GM19463 (cell line): ENCODE measurements at regions not wholly inside any gene's neighbourhood (a gene's known extent, or its start where the extent isn't known, plus 50 kb on each side); places are given as distances from the start of the nearest gene placed in this dataset.

Experiments
- ATAC-seq: cut with Tn5 transposase; IDR thresholded peaks from one replicate; pipeline ENCODE4 v1.9.1; 2021; ENCODE audit warnings: mild to moderate bottlenecking, moderate library complexity; ENCODE audit not compliant: unreplicated experiment

DNA sequence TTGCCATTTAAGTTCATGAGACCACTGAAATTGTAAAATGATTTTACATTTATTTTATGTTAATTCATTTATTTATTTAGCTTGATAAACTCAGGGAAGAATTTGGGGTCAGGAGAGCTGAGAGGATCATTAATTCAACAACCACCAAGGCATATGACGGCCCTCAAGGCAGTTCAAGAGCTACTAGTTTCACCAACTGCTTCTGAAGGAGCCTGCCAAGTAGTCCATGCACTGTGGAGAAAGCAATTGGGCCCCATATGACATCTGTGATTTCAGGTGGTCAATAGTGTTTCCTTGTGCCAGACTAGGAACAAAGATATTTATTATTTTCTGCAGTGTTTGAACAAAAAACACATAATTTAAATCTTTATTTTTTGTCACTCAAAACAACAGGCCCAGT is 236.4 kb downstream of the CASP12 start:
- no peak for ATAC-seq

- ATAC-seq = no peak
Observed at GRCh38 chr11:104661471-104661870, 236.8 kb downstream of the CASP12 start.

GRCh38 chr11:104658177-104658576 is 240.1 kb downstream of the CASP12 start:
- ATAC-seq = no peak

- ATAC-seq = no peak
Observed at GRCh38 chr11:104657083-104657482, 241.2 kb downstream of the CASP12 start.

DNA sequence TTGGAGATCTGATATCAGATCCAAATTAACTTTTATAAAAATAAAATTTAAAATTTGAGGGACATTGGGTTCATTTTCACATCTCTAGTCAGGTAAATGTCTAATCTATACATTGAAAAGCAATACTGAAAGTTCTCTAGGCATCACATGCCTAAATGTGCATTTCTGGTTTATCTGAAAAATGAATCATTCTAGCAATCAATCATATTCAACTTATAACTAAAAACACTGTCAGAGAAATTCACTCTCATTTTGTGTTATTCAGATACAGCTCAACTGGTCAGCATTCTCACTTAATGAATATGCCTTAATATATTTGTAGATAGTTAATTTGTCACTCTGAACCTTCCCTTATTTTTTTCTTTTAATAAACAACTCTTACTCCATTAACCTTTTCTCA is 243.2 kb downstream of the CASP12 start:
- ATAC-seq = no peak

DNA sequence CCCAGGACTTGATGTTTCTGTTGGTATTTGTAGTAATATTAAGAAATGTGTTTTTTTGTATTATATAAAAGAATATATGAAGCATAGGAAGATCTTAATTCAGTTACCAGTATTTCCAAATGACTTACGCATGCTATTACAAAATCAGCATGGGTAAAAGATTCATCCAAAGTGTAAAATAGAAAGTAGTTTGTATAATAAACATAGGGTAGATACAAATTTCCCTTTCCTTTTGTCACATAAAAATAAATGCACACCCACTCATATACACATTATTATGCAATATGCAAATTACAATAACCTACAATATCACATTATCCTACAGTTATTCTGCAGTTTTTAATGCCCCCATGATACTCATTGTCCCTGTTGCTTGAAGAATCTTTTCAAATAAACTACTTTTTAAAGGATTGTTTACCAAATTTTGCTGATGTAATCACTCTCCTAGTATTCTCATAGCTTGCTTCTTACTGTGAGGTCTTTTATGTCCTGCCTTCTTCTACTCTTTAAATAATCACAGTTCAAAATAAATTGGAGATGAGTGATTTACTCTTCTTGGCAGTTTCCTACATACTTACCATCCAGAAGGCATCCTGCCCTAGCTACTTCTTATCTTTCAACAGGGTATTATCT is 244.0 kb downstream of the CASP12 start:
- ATAC-seq = no peak

GRCh38 chr11:104653407-104653806 is 244.9 kb downstream of the CASP12 start:
- ATAC-seq = no peak

- no peak for ATAC-seq
Observed at GRCh38 chr11:104652996-104653395, 245.3 kb downstream of the CASP12 start.

- ATAC-seq = no peak
Observed at GRCh38 chr11:104650234-104650633, 248.0 kb downstream of the CASP12 start.

- ATAC-seq = no peak
Observed at GRCh38 chr11:104649002-104649401, 249.3 kb downstream of the CASP12 start.

DNA sequence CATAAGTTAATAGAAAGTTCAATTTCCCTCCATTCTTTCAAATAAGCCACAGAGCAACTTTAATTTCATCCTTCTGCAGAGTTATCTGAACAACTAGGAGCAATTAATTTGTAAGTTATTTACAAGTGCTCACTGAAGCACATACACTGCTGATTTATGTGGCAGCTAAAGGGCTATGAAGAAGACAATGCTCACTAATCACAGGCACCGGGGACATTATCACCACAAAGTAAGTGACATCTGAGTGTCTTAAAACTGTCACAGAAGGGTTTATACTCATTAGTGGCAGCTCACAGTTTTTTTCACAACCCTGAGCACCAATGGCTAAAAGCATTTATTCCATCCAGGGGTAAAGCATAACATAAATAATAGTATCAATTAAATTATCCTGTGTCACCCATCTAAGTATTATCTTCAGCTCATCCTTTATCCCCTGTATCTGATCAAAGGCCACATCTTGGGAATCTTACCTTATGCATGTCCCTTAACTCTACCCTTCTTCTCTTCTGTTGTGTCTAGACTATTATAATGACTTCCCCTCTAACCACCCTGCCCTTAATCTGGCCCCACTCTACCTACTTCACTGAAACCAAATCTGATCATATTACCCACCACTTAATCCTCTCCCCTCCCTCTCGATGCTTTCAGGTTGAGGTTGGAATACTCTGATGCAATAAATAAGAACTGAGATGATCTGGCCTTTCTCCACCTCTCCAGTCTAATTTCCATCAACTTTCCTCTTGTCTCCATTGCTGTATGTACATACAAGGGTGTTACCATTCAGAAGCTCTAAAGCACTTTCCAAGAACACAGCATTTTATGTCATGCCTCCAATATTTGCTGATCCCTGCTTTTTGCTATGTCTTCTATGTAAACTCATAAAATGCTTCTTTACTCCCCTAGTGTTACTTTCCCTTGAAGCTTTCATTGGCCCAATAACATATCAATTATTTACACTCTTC is 252.7 kb downstream of the CASP12 start:
- no peak for ATAC-seq

DNA sequence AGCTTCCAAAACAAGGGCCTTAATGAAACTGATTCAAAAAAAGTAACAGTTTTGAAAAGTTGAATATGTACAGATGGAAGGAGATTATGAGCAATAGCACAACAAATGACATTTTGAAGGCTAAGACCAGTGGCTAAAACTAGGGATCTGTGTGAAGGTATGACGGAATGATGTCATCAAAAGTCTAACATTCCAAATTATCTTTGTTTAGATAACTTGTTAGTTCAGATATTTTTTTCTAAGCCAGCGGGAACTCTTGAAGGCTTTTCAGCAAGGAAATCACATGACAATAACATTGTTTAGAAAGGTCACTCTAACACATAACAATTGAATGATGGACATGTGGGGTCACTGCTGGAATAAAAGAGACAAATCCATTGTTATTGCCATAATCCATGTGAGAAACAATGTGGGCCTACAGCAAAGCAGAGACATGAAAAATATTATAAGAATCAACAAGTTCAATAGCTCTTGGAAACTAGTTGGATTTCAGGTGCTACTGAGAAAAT is 260.5 kb downstream of the CASP12 start:
- no peak for ATAC-seq

DNA sequence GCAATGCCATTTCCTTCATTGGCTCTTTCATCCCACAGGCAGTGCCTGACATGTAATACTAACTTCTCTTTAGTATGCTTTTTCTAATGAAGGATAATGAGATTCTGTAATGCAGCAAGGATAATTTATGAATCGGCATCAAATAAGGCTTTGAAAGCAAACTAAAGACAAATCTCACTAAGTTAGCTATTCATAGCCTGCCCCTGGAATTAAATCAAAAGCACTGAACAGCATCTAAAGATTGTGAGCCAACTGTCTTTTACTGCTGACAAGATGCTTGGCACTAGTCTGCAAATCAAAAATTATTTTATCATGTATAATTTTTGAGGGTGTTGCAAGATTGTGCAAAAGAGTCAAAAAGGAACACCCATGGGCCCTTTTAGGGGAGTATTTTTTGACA is 265.0 kb downstream of the CASP12 start:
- no peak for ATAC-seq

- no peak for ATAC-seq
Observed at GRCh38 chr11:104630352-104630751, 267.9 kb downstream of the CASP12 start.

- ATAC-seq = no peak
Observed at GRCh38 chr11:104625246-104625645, 273.0 kb downstream of the CASP12 start.

- ATAC-seq = no peak
Observed at GRCh38 chr11:104624021-104624420, 274.2 kb downstream of the CASP12 start.

GRCh38 chr11:104623518-104623917 is 274.7 kb downstream of the CASP12 start:
- no peak for ATAC-seq

DNA sequence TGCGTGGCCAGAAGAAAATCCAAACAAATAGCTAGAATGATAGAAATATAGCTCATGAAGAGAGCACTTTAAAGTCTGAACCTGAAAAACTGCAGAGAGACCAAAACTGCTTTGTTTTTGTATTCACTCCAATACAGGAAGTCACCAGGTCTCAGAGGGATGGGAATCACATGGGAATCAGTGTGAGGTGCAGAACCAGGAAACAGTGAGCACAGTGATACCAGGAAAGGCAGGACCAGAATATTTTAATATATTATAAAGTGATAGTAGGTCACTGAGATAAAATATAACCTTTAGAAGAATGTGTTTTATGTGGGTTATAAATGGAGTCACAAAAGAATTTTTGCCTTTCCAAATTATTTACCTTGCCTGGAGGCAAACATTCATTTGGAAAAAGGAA is 277.3 kb downstream of the CASP12 start:
- no peak for ATAC-seq

- ATAC-seq = no peak
Observed at GRCh38 chr11:104619751-104620150, 278.5 kb downstream of the CASP12 start.

GRCh38 chr11:104618954-104619353 is 279.3 kb downstream of the CASP12 start:
- no peak for ATAC-seq

DNA sequence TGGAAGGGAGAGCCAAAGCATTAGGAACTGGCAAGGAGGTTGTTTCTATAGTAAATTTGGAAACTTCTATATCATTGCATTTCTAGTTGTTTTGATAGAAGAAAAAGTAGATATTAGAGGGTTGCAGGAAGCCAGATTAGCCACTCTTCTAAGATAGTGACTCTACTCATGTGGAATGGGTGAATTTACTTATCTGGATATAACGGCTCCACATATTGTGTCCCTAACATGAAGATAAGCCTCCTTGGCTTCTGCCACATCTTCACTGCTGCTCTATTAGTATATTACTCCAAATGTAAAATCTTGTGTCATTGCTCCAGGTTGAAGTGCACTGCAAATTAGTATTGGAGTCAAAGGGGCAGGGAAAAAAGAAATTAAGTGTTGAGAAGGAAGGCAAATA is 283.3 kb downstream of the CASP12 start:
- ATAC-seq = no peak

GRCh38 chr11:104614117-104614680 is 284.1 kb downstream of the CASP12 start:
- no peak for ATAC-seq
